GF-D8 (cell line): ENCODE measurements at regions not wholly inside any gene's neighbourhood (a gene's known extent, or its start where the extent isn't known, plus 50 kb on each side); places are given as distances from the start of the nearest gene placed in this dataset.
"Not testable (repeated sequence)": the region's sequence is repeated elsewhere in the genome, so short reads cannot be mapped to it uniquely, and the experiment has no call there.

Experiments
- DNase-seq: peaks from one replicate; lab custom pipeline; 2025; lab: John Stamatoyannopoulos, UW

DNA sequence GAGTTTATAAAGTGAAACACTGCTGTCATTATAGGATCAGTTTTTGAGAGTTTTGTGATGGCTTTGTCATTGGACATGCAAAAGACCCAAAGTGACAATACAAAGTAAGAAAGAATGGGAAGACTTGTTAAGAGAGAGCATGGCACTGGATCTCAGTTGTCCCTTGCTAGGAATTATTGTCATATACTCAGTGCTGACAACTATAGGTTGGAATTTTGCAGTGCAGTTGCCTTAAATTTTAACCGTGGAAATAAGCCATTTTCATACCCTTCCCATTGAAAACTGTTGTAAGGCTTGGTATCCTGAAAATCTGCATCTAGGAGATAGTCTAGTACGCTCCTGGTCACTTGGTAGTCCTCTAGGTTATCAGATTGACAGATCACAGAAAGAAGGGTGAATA is 1156.7 kb downstream of the GATA3 start:
- DNase-seq = no peak

DNA sequence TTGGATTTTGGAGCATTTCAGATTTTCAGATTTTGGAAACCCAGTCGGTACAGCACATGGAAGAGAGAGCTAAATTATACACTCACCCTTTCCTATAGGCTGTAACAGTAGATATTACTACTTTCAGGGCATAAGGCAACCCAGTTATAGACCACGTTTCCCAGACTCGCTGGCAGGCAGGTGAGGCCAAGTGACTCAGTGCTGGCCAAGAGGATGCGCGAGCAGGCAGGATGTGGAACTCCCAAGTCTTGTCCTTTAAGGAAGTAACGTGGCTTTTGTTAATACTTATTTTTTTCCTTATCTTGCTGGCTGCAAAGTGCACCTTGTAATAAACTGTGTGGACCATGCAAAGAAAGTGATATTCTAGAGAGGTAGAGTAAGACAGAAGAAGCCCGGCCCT is 1160.1 kb downstream of the GATA3 start:
- no peak for DNase-seq

DNA sequence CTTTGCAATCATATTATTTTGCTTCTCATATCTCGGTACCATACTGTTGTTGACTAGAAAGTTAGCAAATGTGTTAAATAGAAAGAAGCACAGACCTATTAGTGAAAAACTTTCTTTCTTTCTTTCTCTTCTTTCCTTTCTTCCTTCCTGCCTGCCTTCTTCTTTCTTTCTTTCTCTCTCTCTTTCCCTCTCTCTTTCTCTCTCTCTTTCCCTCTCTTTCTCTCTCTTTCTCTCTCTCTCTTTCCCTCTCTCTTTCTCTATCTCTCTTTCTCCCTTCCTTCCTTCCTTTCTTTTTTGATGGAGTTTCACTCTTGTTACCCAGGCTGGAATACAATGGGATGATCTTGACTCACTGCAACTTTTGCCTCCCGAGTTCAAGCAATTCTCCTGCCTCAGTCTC is 1160.6 kb downstream of the GATA3 start:
- no peak for DNase-seq

DNA sequence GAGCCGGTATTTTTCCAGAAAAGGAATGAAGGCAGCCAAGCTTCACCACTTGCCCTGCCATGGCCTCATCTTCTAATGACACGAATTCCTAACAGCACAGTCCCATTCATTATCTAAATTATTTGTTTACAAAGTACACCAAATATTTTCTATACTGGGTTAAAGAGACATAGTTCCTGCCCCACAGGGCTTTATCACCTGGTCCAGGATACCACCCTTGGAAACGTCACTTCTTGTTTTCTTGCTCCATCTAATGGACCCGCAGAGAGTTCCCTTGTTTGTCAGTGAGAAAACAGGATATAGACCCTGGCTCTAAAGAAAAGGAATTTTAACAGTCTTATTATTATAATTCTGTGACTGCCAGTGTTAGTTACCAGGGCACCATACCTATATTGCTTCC is 1165.4 kb downstream of the GATA3 start:
- no peak for DNase-seq

DNA sequence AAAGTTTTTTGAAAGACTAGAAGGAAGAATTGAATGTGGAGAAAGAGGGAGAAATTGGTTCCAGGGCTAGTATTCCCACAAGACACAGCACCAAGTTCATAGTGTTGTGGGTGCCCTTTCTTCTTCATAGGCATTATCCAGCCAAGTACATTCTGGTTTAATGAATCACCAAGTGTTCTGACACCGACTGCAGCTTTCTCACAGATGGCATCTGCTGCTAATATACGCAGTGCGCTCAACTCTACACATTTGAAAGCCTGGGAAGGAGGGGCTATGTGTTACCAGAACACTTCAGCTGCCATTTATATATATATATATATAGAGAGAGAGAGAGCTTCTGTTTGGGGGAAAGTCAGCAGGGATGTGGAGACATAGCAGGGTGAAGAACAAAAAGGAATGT is 1168.4 kb downstream of the GATA3 start:
- DNase-seq = no peak

DNA sequence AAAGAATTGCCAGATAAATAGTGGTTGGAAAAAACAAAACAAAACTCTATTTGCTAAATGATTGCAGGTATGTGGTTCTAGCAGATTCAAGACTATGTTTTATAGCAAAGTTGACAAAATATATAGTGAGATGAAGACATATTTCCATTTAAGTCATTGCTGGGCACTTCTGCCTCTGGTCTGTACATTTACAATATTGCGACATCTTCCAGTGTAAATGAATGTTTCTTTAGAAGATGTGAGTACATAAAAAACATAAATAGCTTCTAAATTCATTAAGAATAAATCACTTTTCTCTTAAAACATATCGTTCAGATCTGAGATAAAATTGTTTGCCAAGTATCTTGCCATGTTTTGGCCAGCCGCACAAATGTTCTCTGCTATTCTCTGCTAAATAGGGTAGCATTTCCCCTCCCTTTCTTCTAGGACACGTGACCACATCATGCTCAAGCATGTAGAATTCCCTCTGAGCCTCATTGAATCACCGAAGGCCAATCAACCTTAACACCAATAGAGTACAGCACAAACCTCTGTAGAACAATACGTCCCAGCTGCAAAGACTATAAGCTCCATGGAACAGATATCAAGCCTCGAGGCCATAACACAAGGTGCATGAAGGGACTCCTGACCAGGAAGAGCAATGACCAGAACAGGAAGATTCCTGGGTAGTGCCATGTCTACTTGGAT is 1173.3 kb downstream of the GATA3 start:
- DNase-seq = no peak

DNA sequence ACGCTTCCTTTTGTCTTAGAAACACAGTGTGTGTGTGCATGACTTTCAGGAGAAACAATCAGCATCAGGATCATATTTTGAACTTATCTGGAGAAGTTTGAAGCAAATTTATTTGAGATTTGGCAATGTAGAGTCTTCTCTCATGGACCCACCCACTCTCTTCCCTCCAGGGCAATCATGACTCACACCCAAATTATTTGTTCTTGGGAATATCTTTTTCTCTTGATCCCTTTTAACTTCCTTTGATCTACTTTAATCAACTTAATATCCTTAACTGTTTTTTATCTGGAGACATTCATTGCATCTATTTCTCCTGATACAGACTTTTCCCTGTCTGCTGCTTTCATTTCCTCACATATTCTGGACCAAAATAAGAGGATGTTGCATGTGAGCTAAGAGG is 1174.3 kb downstream of the GATA3 start:
- no peak for DNase-seq

DNA sequence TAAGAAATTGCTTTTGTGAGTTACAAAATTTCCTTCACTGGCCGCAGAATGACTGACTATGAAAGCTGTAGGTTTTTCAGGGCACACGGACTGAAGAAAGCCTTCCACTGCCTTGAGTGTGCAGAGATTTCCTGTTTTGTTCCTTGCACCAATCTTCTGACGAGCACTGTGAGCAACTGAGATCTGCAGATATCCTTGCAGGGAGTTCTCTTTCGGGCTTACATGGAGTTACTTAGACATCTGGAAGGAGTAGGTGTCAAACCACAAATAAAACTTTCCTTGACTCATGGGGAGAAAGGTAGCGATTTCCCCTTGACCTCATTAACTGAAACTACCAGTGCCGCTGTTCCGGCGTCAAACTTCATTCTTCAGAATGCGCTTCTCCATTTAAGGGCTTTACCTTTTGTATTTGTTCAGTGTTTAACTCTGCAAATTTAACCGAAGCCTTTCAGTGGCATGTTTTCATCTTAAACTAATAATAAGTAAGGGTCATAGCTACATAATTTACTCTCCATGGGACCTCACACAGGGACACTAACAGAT is 1175.3 kb downstream of the GATA3 start:
- no peak for DNase-seq

DNA sequence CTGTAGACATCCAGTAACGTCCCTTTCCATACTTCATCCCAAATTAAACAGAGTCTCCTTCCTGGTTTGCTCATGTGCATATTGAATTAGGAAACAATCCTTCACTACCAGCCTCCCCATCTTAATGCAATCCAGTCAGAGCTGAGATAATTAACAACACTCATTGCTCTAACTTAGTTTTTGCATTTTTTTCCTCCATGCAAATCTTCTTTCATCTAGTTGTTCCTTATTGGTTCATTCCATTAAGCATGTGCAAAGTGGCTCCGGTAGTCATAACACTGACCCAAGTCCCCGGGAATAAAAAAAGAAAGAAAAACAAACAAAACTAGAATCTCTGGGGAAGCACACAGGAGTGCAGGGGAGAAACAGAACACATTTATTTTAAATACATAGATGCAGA is 1176.1 kb downstream of the GATA3 start:
- no peak for DNase-seq

DNA sequence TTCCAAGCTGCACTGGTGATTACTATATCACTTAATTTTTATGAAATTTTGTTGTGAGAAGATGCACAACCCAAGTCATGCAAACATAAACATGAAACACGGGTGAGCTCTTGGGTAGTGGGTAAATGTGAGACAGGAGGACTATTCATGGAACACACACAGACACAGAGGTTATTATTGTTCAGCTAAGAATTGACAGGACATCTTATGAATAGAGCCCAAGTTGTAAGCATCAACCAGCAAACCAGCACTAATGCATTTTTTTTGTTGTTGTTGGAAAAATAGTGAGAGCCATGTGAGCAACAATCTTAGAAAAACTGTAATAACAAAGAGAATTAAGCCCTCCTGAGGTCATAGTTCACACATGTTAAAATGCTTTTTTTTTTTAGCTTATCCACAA is 1179.7 kb downstream of the GATA3 start:
- no peak for DNase-seq

DNA sequence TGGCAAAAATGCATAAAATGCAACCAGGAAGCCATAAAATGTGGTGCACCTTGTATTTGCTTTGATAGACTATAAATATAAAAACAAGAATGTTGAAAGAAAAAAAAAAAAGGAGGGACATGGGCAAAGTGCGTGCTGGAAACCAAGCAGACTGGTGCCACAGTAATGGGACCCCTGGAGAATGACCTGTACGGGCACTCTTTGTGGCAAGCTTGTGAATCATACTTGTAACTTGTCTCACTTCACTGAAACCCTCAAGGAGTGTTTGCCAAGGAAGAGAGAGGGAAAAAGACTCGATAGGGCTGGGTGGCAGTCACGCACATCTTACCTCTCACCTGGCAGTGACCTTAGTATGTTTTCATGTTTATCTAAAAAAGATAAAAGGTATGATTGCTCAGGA is 1183.6 kb downstream of the GATA3 start:
- DNase-seq = no peak

DNA sequence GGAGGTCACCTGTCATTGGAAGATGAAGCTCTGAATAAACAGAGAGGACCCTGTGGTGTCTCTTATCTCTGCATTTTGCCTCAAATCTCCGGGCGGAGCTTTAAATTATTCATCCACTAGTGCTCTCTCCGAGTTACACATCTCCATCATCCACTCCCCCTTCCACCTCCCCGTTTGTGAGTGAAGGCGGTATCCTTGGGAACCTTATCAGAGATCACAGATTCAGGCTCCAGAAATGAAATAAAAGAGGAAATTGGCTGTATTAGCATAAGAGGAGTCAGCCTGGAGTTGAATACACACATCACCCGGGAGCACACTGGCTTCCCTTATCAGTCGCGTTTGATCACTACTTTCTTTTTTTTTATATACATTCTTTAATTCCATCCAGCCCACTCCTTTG is 1184.8 kb downstream of the GATA3 start:
- DNase-seq = no peak

DNA sequence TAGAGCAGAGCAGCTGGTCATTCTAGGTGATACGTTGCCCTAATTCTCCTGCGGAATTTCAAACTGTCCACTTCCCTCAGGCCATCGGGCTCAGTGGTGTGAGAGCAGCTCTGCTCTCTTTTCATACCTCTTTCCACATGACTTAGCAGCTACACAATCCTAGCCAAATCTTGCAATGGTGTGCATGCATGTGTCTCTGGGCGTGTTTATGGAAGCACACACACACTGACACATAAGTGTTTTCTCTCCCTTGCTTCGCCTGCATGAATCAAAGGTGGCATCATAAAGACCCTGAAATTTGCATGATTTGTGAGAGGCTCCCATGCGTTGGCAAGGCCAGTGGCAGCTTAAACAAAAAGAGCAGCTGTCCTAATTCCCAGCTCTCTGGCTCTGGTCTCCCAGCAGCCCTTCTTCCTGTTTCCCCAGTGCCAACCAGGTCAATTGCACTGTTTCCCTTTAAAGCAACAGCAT is 1189.5 kb downstream of the GATA3 start:
- no peak for DNase-seq

DNA sequence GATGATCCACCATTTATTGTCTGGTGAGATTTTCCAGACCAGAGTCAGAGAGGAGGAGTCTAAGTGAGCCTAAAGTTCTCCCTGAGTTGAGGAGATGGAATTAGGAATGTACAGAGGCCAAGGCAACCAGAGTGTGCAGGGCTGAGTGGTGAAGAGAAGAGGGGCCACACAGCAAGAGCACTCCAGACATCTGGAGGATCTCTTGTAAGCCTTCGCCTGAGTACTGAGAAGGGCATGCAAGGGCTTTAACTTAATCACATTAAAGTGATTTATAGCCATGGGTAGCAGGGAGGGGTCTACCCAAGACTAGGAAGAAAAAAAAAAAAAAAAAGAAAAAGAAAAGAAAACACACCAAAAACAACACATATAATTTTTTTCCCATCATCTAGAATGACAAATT is 1190.4 kb downstream of the GATA3 start:
- DNase-seq = no peak

DNA sequence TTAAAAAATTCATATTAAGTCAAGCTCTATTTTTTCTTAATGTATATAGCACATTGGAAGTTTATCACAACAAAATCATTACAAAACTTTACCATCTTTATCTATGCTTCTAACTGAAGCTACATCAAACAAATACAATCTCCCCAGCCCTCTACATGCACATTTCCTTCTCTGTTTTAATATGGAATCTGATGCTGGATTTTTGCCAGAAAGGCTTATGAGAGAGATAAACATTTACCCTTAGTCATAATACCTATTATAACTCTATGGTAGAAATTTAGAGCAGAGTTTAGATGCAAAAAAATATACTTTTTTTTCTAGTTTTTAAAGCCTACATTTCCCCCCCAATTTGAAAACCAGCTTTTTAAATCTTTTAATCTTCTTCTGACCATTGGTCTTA is 1198.6 kb downstream of the GATA3 start:
- no peak for DNase-seq

DNA sequence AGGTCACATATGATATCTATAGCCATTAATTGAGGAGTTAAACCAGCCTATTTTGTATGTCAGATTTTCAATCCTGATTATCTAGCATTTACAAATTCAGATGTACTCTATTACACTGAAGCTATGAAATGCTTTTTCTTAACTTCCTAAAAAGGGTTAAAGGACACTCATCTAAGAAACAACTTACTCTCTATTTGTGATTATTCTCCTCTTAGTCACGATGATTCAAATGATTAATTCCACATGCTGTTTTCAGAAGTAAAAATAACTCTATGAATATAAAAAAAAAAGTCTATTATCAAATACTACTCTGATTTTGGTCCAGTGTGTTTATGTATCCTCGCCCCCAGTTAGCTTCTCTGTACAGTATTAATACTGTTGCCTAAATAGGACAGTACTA is 1199.9 kb downstream of the GATA3 start:
- no peak for DNase-seq

DNA sequence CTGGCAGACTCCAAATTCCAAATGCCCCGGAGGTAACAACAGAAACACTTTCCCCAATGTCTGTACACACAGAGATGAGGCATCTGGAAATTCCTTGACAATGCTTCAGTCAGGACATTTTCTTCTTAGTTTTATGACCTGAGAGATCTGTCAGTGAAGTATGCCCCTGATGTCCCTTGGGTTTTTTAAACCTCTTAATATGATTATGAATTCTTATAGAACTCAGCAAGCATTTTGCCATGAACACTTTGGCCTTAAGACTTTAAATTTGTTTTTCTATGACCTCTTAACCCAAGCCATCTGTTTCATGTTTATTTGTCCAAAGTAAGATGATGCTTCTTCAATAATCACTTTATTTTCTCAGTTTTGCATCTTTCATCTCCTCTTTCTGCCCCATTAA is 1206.2 kb downstream of the GATA3 start:
- DNase-seq = no peak

DNA sequence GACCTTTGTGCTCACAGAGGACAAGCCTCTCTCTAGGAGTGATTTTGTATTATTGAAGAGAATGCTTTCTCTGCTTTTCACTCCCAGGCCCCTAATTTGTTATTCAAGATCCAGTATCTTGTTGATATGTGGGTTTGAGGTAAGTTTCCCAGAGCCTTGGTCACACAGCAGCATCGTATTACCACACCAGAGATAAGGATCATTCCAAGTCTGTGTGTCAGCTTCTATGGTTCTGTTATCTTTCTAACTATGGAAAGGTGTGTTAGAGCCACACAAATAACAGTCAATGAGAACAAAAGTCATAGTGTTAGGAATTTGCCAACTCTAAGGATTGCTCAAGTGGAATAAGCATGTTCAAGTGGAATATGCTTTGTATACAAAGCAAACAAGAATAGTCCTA is 1208.3 kb downstream of the GATA3 start:
- no peak for DNase-seq

DNA sequence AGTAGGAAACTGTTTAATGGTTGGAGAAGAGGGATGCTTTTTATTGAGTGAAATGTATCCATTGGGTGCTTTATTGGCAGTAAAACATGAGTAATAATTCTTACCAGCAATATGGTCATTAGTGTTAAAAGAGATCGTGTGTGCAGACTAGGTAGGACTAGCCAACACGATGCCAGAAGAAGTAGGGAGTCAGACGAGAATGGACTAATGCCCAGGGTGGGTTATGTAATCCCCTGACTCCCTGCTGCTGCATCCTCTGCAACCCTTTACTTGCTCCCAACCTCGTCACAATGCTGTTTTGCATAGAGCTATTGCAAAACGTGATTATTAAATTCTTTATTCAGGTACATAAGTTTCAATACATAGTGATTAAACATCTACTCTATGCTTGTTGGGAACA is 1213.7 kb downstream of the GATA3 start:
- no peak for DNase-seq

DNA sequence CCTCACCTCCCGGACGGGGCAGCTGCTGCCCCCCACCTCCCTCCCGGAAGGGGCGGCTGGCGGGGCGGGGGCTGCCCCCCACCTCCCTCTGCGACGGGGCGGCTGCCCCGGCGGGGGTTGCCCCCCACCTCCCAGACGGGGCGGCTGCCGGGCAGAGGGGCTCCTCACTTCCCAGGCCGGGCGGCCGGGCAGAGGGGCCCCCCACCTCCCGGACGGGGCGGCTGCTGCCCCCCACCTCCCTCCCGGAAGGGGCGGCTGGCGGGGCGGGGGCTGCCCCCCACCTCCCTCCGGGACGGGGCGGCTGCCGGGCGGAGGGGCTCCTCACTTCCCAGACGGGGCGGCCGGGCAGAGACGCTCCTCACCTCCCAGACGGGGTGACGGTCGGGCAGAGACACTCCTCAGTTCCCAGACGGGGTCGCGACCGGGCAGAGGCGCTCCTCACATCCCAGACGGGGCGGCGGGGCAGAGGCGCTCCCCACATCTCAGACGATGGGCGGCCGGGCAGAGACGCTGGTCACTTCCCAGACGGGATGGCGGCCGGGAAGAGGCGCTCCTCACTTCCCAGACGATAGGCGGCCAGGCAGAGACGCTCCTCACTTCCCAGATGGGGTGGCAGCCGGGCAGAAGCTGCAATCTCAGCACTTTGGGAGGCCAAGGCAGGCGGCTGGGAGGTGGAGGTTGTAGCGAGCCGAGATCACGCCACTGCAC is 1218.8 kb downstream of the GATA3 start:
- DNase-seq = not testable (repeated sequence)

DNA sequence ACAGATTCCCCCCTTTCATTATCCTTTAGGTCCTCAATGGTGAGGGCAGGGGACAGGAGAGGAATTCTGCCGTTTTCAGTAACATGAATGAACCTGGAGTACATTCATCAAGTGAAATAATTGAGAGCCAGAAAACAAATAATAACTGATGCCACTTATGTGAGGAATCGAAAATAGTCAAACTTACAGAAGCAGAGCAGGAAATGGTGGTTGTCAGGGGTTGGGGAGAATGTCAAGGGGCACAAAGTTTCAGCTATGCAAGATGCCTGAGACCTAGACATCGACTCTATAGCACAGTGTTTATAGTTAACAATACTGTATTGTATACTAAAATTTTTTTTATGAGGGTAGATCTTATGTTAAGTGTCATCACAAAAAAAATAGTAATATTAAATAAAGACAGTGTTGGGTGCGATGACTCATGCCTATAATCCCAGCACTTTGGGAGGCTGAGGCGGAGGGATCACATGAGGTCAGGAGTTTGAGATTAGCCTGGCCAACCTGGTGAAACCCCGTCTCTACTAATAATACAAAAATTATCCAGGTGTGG is 1219.8 kb downstream of the GATA3 start:
- DNase-seq = no peak

DNA sequence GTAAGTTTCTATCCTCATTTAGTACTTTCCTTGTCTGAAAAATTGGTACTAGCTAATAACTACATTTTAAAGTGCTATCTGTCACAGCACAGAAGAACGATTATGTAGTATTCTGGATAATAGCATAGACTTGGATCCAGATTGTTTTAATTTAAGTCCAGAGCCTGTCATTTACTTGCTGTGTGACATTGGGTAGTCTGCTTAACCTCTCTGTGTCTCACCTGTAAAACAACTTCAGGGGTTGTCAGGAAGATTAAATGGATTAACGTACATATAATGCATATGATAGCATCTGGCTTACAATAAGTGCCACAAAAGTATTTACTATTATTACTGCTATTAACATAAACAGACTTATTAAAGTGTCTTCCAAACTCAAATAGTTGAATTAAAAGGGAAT is 1221.4 kb downstream of the GATA3 start:
- no peak for DNase-seq

DNA sequence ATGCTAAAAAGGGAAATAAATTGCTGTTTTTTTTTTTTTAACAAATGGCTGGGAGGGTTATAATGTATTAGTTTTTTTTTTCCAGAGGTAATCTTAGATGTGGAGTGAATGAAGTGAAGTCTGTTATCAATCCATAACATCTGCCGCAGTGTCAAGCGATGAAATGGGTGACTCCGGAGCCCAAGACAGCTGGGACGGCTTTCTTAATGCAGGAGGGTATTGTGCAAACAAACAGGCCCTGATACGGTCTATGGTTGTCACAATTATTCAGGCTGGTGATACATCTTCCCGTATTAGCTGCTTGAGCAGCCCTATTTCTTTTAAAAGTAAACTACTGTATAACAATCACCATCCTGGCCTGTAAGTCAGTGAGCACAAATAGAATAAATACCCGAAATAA is 1231.2 kb downstream of the GATA3 start:
- DNase-seq = no peak
